Stomach (tissue), 4 donors: ENCODE measurements at regions not wholly inside any gene's neighbourhood (a gene's known extent, or its start where the extent isn't known, plus 50 kb on each side); places are given as distances from the start of the nearest gene placed in this dataset.

Experiments used
- EP300 ChIP-seq: sonication (generic); formaldehyde crosslinking; IDR thresholded peaks from one replicate; pipeline ENCODE4 v1.6.1; 2017; ENCODE audit warnings: antibody characterized with exemption
- TF ChIP-seq, protein P1 (sequence below), 7 experiments: fragments of 450-650 bp in 4 of 7; fragments of 200-600 bp in 3 of 7; sonication (generic) in 3 of 7; IDR thresholded peaks; one replicate each; pipeline ENCODE4 v1.5.1; 2016 to 2019; ENCODE audit warnings: antibody characterized with exemption in 7 of 7, control low read depth in 2 of 7, mild to moderate bottlenecking in 1 of 7

DNA sequence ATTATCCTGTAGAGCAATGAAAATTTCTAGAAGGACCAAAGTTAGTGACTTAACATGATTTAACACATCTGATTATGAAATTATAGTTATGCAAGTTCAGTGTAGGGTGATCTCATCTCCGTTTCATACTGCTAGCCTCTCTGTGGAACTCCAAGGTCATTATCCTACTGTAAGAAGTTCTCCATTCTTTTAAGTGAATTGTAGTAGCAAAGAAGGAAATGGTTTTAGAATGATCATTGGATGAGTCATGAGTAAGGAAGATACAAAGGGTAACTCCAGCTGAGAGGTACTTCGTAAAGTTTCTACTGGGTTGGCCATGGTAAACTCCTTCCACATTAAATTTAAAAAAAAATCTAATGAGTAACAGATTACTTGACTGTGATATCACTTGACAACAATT lies 215.0 kb upstream of the GIMD1 start:
- TF ChIP-seq, protein P1, sequence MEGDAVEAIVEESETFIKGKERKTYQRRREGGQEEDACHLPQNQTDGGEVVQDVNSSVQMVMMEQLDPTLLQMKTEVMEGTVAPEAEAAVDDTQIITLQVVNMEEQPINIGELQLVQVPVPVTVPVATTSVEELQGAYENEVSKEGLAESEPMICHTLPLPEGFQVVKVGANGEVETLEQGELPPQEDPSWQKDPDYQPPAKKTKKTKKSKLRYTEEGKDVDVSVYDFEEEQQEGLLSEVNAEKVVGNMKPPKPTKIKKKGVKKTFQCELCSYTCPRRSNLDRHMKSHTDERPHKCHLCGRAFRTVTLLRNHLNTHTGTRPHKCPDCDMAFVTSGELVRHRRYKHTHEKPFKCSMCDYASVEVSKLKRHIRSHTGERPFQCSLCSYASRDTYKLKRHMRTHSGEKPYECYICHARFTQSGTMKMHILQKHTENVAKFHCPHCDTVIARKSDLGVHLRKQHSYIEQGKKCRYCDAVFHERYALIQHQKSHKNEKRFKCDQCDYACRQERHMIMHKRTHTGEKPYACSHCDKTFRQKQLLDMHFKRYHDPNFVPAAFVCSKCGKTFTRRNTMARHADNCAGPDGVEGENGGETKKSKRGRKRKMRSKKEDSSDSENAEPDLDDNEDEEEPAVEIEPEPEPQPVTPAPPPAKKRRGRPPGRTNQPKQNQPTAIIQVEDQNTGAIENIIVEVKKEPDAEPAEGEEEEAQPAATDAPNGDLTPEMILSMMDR (IDR thresholded peaks at IDR 0.05), result no peak
- no peak for TF ChIP-seq EP300
